SK-N-SH (cell line): ENCODE measurements at regions not wholly inside any gene's neighbourhood (a gene's known extent, or its start where the extent isn't known, plus 50 kb on each side); places are given as distances from the start of the nearest gene placed in this dataset.

Experiments used
- CTCF ChIA-PET: fragments of 300-600, 350-600 bp; formaldehyde crosslinking; extraction: SDS; loops from one replicate; lab custom pipeline; 2021; lab: Yijun Ruan, JAX
- POLR2A ChIA-PET: fragments of 350-600 bp; sonication (Branson Sonifier 250); formaldehyde crosslinking; extraction: SDS; loops from one replicate; lab custom pipeline; 2020; ENCODE audit warnings: antibody characterized with exemption, inconsistent platforms; lab: Yijun Ruan, JAX
- DNase-seq: peaks from one replicate; pipeline ENCODE4 v3.0.0; 2012
- H2AFZ ChIP-seq: fragments of 200-600 bp; sonication (generic); 2 replicates; pipeline ENCODE4 v1.8.1; 2016; ENCODE audit warnings: antibody characterized with exemption, mild to moderate bottlenecking, low read depth
- H3F3A ChIP-seq: fragments of 200-600 bp; sonication (generic); replicated peaks from 2 replicates; pipeline ENCODE3; 2016; ENCODE audit warnings: antibody characterized with exemption, mild to moderate bottlenecking; ENCODE audit not compliant: insufficient read depth
- H3K27ac ChIP-seq, 2 experiments: fragments of 200-500 bp in 1 of 2; fragments of 200-600 bp in 1 of 2; sonication (Bioruptor generic) in 1 of 2; sonication (generic), shearing (Covaris generic) in 1 of 2; 2 replicates each; pipeline versions ENCODE4 v1.5.1 to v1.6.1; 2014 to 2016; ENCODE audit warnings: low read depth in 2 of 2, inconsistent platforms in 1 of 2, low read length in 1 of 2, mild to moderate bottlenecking in 1 of 2, mixed read lengths in 1 of 2
- H3K27me3 ChIP-seq: fragments of 200-600 bp; sonication (generic), shearing (Covaris generic); 2 replicates; pipeline ENCODE4 v1.6.1; 2016; ENCODE audit warnings: mixed run types; ENCODE audit not compliant: insufficient read depth
- H3K36me3 ChIP-seq, 2 experiments: fragments of 200-500 bp in 1 of 2; fragments of 200-600 bp in 1 of 2; sonication (Bioruptor generic) in 1 of 2; sonication (generic) in 1 of 2; replicated peaks in 1 of 2; 2 replicates each; pipeline versions ENCODE3 to v1.5.1; 2014 to 2016; ENCODE audit warnings: low read length in 1 of 2, mild to moderate bottlenecking in 1 of 2; ENCODE audit not compliant: insufficient read depth in 2 of 2, control insufficient read depth in 1 of 2
- H3K4me1 ChIP-seq, 2 experiments: fragments of 200-500 bp in 1 of 2; fragments of 200-600 bp in 1 of 2; sonication (Bioruptor generic) in 1 of 2; sonication (generic), shearing (Covaris generic) in 1 of 2; 2 replicates each; pipeline versions ENCODE4 v1.5.1 to v1.6.1; 2014 to 2016; ENCODE audit warnings: low read depth in 1 of 2, low read length in 1 of 2, mixed run types in 1 of 2; ENCODE audit not compliant: insufficient read depth in 2 of 2, control insufficient read depth in 1 of 2
- H3K4me2 ChIP-seq: fragments of 200-600 bp; sonication (generic), shearing (Covaris generic); 2 replicates; pipeline ENCODE4 v1.6.1; 2017; ENCODE audit warnings: mixed run types
- H3K4me3 ChIP-seq, 2 experiments: fragments of 200-500 bp in 1 of 2; fragments of 200-600 bp in 1 of 2; sonication (Bioruptor generic) in 1 of 2; sonication (generic), shearing (Covaris generic) in 1 of 2; 2 replicates each; pipeline versions ENCODE4 v1.5.1 to v1.8.1; 2014 to 2016; ENCODE audit warnings: low read depth in 2 of 2, inconsistent platforms in 1 of 2, low read length in 1 of 2, mild to moderate bottlenecking in 1 of 2, mixed read lengths in 1 of 2, moderate library complexity in 1 of 2
- H3K79me2 ChIP-seq: fragments of 200-600 bp; sonication (generic); 2 replicates; pipeline ENCODE4 v1.8.1; 2017; ENCODE audit warnings: mild to moderate bottlenecking; ENCODE audit not compliant: insufficient read depth
- H3K9ac ChIP-seq: fragments of 200-600 bp; sonication (generic); 2 replicates; pipeline ENCODE4 v1.6.1; 2017; ENCODE audit warnings: mixed run types
- H3K9me2 ChIP-seq: fragments of 200-600 bp; sonication (generic); 2 replicates; pipeline ENCODE4 v1.6.1; 2017; ENCODE audit warnings: mixed run types
- H3K9me3 ChIP-seq: fragments of 200-600 bp; sonication (generic); 2 replicates; pipeline ENCODE4 v1.6.1; 2017; ENCODE audit warnings: mixed run types, mild to moderate bottlenecking, moderate library complexity
- H4K20me1 ChIP-seq: fragments of 200-600 bp; sonication (generic); 2 replicates; pipeline ENCODE4 v1.6.1; 2017; ENCODE audit warnings: mild to moderate bottlenecking, mixed run types; ENCODE audit not compliant: insufficient read depth
- EP300 ChIP-seq, 2 experiments: IDR thresholded peaks; 2 replicates each; pipeline versions ENCODE4 v1.4.0 to v1.6.1; 2012; ENCODE audit warnings: borderline replicate concordance in 1 of 2, low read depth in 1 of 2, low read length in 1 of 2
- FOXJ3 ChIP-seq: sonication (generic); formaldehyde crosslinking; IDR thresholded peaks from 2 replicates; pipeline ENCODE4 v1.5.1; 2020; ENCODE audit warnings: mild to moderate bottlenecking, missing genetic modification reagents
- FOXM1 ChIP-seq: IDR thresholded peaks from 2 replicates; pipeline ENCODE4 v1.4.0; 2012; ENCODE audit warnings: low read depth, mild to moderate bottlenecking
- MEF2A ChIP-seq: IDR thresholded peaks from 2 replicates; pipeline ENCODE4 v1.4.0; 2012; ENCODE audit warnings: low read depth, borderline replicate concordance
- POLR2AphosphoS5 ChIP-seq: IDR thresholded peaks from 2 replicates; pipeline ENCODE4 v1.6.1; 2012; ENCODE audit warnings: low read depth, low read length
- RAD21 ChIP-seq: IDR thresholded peaks from 2 replicates; pipeline ENCODE4 v1.6.1; 2012; ENCODE audit warnings: mild to moderate bottlenecking, low read length
- RCOR1 ChIP-seq: fragments of 150-350 bp; IDR thresholded peaks from 2 replicates; pipeline ENCODE4 v1.6.1; 2017; ENCODE audit warnings: antibody characterized with exemption, low read length
- RXRA ChIP-seq: IDR thresholded peaks from 2 replicates; pipeline ENCODE4 v1.4.0; 2012; ENCODE audit warnings: low read depth, mild to moderate bottlenecking, borderline replicate concordance
- SIN3A ChIP-seq: IDR thresholded peaks from 2 replicates; pipeline ENCODE4 v1.6.1; 2012; ENCODE audit warnings: low read depth, mild to moderate bottlenecking, low read length, moderate library complexity, borderline replicate concordance
- SMC3 ChIP-seq: IDR thresholded peaks from 2 replicates; pipeline ENCODE4 v1.6.1; 2012; ENCODE audit warnings: low read depth, low read length, improper control_type of control experiment
- TAF1 ChIP-seq: IDR thresholded peaks from 2 replicates; pipeline ENCODE4 v1.6.1; 2012; ENCODE audit warnings: low read depth, mild to moderate bottlenecking, low read length, moderate library complexity, borderline replicate concordance
- TEAD4 ChIP-seq: IDR thresholded peaks from 2 replicates; pipeline ENCODE4 v1.4.0; 2012; ENCODE audit warnings: mild to moderate bottlenecking, borderline replicate concordance; ENCODE audit not compliant: insufficient read depth
- YY1 ChIP-seq: IDR thresholded peaks from 2 replicates; pipeline ENCODE4 v1.4.0; 2012; ENCODE audit warnings: low read depth, mild to moderate bottlenecking
- ZBTB33 ChIP-seq: IDR thresholded peaks from 2 replicates; pipeline ENCODE4 v1.4.0; 2012; ENCODE audit warnings: low read depth, borderline replicate concordance
- WGBS: methylation state at CpG from one replicate; pipeline ENCODE4 v1.1.6; 2017; ENCODE audit warnings: low lambda C conversion rate; 5-methylcytosine and 5-hydroxymethylcytosine counted together
- TF ChIP-seq, protein P1 (sequence below): fragments of 150-350 bp; IDR thresholded peaks from 2 replicates; pipeline ENCODE4 v1.6.1; 2017; ENCODE audit warnings: antibody characterized with exemption, low read length, low read depth, borderline replicate concordance
- TF ChIP-seq, protein P2 (sequence below): IDR thresholded peaks from 2 replicates; pipeline ENCODE4; 2012
- TF ChIP-seq, protein P3 (sequence below): IDR thresholded peaks from 2 replicates; pipeline ENCODE4 v1.4.0; 2012; ENCODE audit warnings: low read depth
- TF ChIP-seq, protein P4 (sequence below): fragments of 200-600 bp; sonication (generic); IDR thresholded peaks from 2 replicates; pipeline ENCODE4 v1.6.1; 2017; ENCODE audit warnings: antibody characterized with exemption, mild to moderate bottlenecking, moderate library complexity
- TF ChIP-seq, protein P5 (sequence below): fragments of 150-350 bp; IDR thresholded peaks from 2 replicates; pipeline ENCODE4 v1.6.1; 2016; ENCODE audit warnings: mild to moderate bottlenecking, low read depth, low read length
- TF ChIP-seq, protein P6 (sequence below): IDR thresholded peaks from 2 replicates; pipeline ENCODE4 v1.6.1; 2012; ENCODE audit warnings: mild to moderate bottlenecking, low read depth, low read length, moderate library complexity

DNA sequence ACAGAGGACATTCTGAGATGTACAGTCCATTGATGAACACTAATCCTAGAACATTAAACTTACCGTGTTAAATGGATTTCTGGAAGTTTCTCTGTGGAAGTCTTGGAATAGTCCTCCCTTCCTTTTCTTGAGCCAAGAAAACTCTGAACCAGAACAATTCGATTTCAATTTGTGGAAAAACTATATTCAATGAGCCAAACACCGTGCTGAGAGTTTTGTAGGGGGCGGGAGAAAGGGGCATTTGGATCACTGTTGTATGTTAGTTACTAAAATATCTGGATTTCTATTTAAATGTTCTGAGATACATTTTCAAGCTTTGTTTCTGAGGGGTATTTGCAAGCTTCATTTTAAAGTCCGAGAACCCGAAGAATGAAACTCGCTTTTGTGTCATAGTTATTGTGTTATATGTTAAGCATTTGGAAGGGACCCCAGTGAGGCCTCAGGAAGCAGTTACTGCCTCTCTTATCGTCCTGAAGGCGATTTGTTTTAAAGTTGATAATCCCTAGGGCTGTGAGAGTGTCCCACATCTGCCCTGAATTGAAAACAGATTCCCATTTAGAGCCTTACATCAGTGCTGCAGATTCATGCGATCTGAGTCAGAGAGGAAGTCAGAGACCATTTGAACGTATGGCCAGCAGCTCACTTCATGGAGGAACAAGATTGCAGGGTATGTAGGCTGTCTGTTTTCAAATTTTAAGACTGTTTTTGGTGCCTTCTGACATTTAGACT is 70.8 kb upstream of the SASH1 start:
- POLR2A ChIA-PET: no interaction called here
- 0 out of 2 replicates have a peak, but pooled peaks cover under 1% of the 10 kb centered on the region for H4K20me1 ChIP-seq
- peaks cover 35% of the 10 kb centered on the region for H3F3A ChIP-seq
- H3K4me2 ChIP-seq: peak overlapping the region; percentile 88
- WGBS: 13% methylated on average over 11 of the region's 11 CpGs
- H3K9me2 ChIP-seq: no peaks in the 10 kb centered on the region
- peak overlapping the region; percentile 90 for H3K9ac ChIP-seq
- H3K9me3 ChIP-seq: no peaks in the 10 kb centered on the region
- H2AFZ ChIP-seq: no peak overlapping the region
- CTCF ChIA-PET: no interaction called here
- peaks cover 0 to 20% of the 10 kb centered on the region in 2 experiments; a peak in 2 of 4 replicates for H3K4me1 ChIP-seq
- no peak for DNase-seq
- peaks cover 0 to 5% of the 10 kb centered on the region in 2 experiments for H3K36me3 ChIP-seq
- peak overlapping the region; percentile 84 to 99; a peak in 3 of 4 replicates for H3K27ac ChIP-seq
- H3K27me3 ChIP-seq: no peaks in the 10 kb centered on the region
- H3K79me2 ChIP-seq: peaks cover 56% of the 10 kb centered on the region
- H3K4me3 ChIP-seq: peak overlapping the region; percentile 46 to 85; a peak in 3 of 4 replicates
- TF ChIP-seq EP300 (IDR thresholded peaks at IDR 0.05; ENCODE audit: borderline replicate concordance in 1 of 2, low read depth in 1 of 2, low read length in 1 of 2) (peak in 1 of 2 experiments; percentile 64; a peak in 1 of 4 replicates), FOXJ3 (CRISPR knock-in tag) (no peak), ZBTB33 (no peak), SMC3 (no peak), YY1 (no peak), RCOR1 (no peak), SIN3A (0 out of 2 replicates have a peak, but pooled peaks have one; percentile 59), TEAD4 (peak; percentile 71), RXRA (no peak; the same call in 1 of the 2 replicates), TAF1 (peak; percentile 69; the same call in 1 of the 2 replicates), POLR2AphosphoS5 (peak; percentile 95), MEF2A (peak; percentile 54; the same call in 1 of the 2 replicates), FOXM1 (0 out of 2 replicates have a peak, but pooled peaks have one; percentile 28), RAD21 (no peak)
- TF ChIP-seq, protein P1, sequence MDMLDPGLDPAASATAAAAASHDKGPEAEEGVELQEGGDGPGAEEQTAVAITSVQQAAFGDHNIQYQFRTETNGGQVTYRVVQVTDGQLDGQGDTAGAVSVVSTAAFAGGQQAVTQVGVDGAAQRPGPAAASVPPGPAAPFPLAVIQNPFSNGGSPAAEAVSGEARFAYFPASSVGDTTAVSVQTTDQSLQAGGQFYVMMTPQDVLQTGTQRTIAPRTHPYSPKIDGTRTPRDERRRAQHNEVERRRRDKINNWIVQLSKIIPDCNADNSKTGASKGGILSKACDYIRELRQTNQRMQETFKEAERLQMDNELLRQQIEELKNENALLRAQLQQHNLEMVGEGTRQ: no peak
- TF ChIP-seq, protein P2, sequence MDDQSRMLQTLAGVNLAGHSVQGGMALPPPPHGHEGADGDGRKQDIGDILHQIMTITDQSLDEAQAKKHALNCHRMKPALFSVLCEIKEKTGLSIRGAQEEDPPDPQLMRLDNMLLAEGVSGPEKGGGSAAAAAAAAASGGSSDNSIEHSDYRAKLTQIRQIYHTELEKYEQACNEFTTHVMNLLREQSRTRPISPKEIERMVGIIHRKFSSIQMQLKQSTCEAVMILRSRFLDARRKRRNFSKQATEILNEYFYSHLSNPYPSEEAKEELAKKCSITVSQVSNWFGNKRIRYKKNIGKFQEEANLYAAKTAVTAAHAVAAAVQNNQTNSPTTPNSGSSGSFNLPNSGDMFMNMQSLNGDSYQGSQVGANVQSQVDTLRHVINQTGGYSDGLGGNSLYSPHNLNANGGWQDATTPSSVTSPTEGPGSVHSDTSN: peak; percentile 55
- TF ChIP-seq, protein P3, sequence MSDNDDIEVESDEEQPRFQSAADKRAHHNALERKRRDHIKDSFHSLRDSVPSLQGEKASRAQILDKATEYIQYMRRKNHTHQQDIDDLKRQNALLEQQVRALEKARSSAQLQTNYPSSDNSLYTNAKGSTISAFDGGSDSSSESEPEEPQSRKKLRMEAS: peak; percentile 43; the same call in 1 of the 2 replicates
- TF ChIP-seq, protein P4, sequence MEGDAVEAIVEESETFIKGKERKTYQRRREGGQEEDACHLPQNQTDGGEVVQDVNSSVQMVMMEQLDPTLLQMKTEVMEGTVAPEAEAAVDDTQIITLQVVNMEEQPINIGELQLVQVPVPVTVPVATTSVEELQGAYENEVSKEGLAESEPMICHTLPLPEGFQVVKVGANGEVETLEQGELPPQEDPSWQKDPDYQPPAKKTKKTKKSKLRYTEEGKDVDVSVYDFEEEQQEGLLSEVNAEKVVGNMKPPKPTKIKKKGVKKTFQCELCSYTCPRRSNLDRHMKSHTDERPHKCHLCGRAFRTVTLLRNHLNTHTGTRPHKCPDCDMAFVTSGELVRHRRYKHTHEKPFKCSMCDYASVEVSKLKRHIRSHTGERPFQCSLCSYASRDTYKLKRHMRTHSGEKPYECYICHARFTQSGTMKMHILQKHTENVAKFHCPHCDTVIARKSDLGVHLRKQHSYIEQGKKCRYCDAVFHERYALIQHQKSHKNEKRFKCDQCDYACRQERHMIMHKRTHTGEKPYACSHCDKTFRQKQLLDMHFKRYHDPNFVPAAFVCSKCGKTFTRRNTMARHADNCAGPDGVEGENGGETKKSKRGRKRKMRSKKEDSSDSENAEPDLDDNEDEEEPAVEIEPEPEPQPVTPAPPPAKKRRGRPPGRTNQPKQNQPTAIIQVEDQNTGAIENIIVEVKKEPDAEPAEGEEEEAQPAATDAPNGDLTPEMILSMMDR: no peak
- TF ChIP-seq, protein P5, sequence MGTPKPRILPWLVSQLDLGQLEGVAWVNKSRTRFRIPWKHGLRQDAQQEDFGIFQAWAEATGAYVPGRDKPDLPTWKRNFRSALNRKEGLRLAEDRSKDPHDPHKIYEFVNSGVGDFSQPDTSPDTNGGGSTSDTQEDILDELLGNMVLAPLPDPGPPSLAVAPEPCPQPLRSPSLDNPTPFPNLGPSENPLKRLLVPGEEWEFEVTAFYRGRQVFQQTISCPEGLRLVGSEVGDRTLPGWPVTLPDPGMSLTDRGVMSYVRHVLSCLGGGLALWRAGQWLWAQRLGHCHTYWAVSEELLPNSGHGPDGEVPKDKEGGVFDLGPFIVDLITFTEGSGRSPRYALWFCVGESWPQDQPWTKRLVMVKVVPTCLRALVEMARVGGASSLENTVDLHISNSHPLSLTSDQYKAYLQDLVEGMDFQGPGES: no peak
- TF ChIP-seq, protein P6, sequence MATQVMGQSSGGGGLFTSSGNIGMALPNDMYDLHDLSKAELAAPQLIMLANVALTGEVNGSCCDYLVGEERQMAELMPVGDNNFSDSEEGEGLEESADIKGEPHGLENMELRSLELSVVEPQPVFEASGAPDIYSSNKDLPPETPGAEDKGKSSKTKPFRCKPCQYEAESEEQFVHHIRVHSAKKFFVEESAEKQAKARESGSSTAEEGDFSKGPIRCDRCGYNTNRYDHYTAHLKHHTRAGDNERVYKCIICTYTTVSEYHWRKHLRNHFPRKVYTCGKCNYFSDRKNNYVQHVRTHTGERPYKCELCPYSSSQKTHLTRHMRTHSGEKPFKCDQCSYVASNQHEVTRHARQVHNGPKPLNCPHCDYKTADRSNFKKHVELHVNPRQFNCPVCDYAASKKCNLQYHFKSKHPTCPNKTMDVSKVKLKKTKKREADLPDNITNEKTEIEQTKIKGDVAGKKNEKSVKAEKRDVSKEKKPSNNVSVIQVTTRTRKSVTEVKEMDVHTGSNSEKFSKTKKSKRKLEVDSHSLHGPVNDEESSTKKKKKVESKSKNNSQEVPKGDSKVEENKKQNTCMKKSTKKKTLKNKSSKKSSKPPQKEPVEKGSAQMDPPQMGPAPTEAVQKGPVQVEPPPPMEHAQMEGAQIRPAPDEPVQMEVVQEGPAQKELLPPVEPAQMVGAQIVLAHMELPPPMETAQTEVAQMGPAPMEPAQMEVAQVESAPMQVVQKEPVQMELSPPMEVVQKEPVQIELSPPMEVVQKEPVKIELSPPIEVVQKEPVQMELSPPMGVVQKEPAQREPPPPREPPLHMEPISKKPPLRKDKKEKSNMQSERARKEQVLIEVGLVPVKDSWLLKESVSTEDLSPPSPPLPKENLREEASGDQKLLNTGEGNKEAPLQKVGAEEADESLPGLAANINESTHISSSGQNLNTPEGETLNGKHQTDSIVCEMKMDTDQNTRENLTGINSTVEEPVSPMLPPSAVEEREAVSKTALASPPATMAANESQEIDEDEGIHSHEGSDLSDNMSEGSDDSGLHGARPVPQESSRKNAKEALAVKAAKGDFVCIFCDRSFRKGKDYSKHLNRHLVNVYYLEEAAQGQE: peak; percentile 55; the same call in 1 of the 2 replicates
